ENCODE measurements at regions not wholly inside any gene's neighbourhood (a gene's known extent, or its start where the extent isn't known, plus 50 kb on each side); places are given as distances from the start of the nearest gene placed in this dataset.
"Not testable (repeated sequence)": the region's sequence is repeated elsewhere in the genome, so short reads cannot be mapped to it uniquely, and the experiment has no call there.

GRCh38 chr3:71951361-71951760, 166.4 kb upstream of the PROK2 start:
- Mint-ChIP-seq H3K9me3 (no peaks in the 10 kb centered on the region), H3K36me3 (ENCODE audit: low read depth) (no peaks in the 10 kb centered on the region), H3K27ac (no peak overlapping the region), H3K27me3 (ENCODE audit: low read depth) (no peaks in the 10 kb centered on the region), H3K4me3 (no peak overlapping the region), H3K4me1 (ENCODE audit: low read depth) (peaks cover 12% of the 10 kb centered on the region)

- no peak overlapping the region for H3K4me3 Mint-ChIP-seq
- H3K36me3 Mint-ChIP-seq (ENCODE audit: low read depth): no peaks in the 10 kb centered on the region
- peaks cover 5% of the 10 kb centered on the region for H3K4me1 Mint-ChIP-seq (ENCODE audit: low read depth)
- H3K9me3 Mint-ChIP-seq: no peaks in the 10 kb centered on the region
- H3K27ac Mint-ChIP-seq: no peak overlapping the region
- H3K27me3 Mint-ChIP-seq (ENCODE audit: low read depth): no peaks in the 10 kb centered on the region
Measured at GRCh38 chr3:71949442-71949841, 164.5 kb upstream of the PROK2 start.

GRCh38 chr3:71944482-71945065, 159.6 kb upstream of the PROK2 start:
- peaks cover 8% of the 10 kb centered on the region for H3K27me3 Mint-ChIP-seq (ENCODE audit: low read depth)
- H3K36me3 Mint-ChIP-seq (ENCODE audit: low read depth): no peaks in the 10 kb centered on the region
- no peak overlapping the region for H3K27ac Mint-ChIP-seq

GRCh38 chr3:71942432-71943187, 157.7 kb upstream of the PROK2 start:
- Mint-ChIP-seq H3K27ac (no peak overlapping the region), H3K9me3 (peaks cover 7% of the 10 kb centered on the region), H3K4me3 (no peak overlapping the region), H3K27me3 (ENCODE audit: low read depth) (peaks cover 11% of the 10 kb centered on the region), H3K4me1 (ENCODE audit: low read depth) (no peaks in the 10 kb centered on the region), H3K36me3 (ENCODE audit: low read depth) (no peaks in the 10 kb centered on the region)

More at GRCh38 chr3:71944482-71945065, 159.6 kb upstream of the PROK2 start:
- Mint-ChIP-seq H3K9me3 (peaks cover 7% of the 10 kb centered on the region), H3K4me3 (no peak overlapping the region), H3K4me1 (ENCODE audit: low read depth) (no peaks in the 10 kb centered on the region)

GRCh38 chr3:71940486-71940885, 155.5 kb upstream of the PROK2 start:
- Mint-ChIP-seq H3K4me3 (no peak overlapping the region), H3K27me3 (ENCODE audit: low read depth) (peaks cover 11% of the 10 kb centered on the region), H3K4me1 (ENCODE audit: low read depth) (no peaks in the 10 kb centered on the region), H3K9me3 (peaks cover 7% of the 10 kb centered on the region), H3K27ac (no peak overlapping the region), H3K36me3 (ENCODE audit: low read depth) (no peaks in the 10 kb centered on the region)

GRCh38 chr3:71938081-71938480, 153.1 kb upstream of the PROK2 start:
- H3K4me3 Mint-ChIP-seq; H3K9me3 Mint-ChIP-seq; H3K4me1 Mint-ChIP-seq (ENCODE audit: low read depth); H3K27ac Mint-ChIP-seq; H3K36me3 Mint-ChIP-seq (ENCODE audit: low read depth): not testable (repeated sequence)
- H3K27me3 Mint-ChIP-seq (ENCODE audit: low read depth): peaks cover 11% of the 10 kb centered on the region

GRCh38 chr3:71936681-71937080, 151.7 kb upstream of the PROK2 start:
- Mint-ChIP-seq H3K27ac (no peak overlapping the region), H3K4me3 (no peak overlapping the region), H3K4me1 (ENCODE audit: low read depth) (no peaks in the 10 kb centered on the region), H3K27me3 (ENCODE audit: low read depth) (peaks cover 5% of the 10 kb centered on the region), H3K36me3 (ENCODE audit: low read depth) (no peaks in the 10 kb centered on the region), H3K9me3 (no peaks in the 10 kb centered on the region)

GRCh38 chr3:71934520-71935270, 149.7 kb upstream of the PROK2 start:
- Mint-ChIP-seq H3K27me3 (ENCODE audit: low read depth) (peaks cover 4% of the 10 kb centered on the region), H3K27ac (no peak overlapping the region), H3K4me3 (no peak overlapping the region), H3K4me1 (ENCODE audit: low read depth) (peaks cover 3% of the 10 kb centered on the region), H3K9me3 (no peaks in the 10 kb centered on the region), H3K36me3 (ENCODE audit: low read depth) (no peaks in the 10 kb centered on the region)

GRCh38 chr3:71931922-71932321, 147.0 kb upstream of the PROK2 start:
- no peaks in the 10 kb centered on the region for H3K27me3 Mint-ChIP-seq (ENCODE audit: low read depth)
- no peaks in the 10 kb centered on the region for H3K36me3 Mint-ChIP-seq (ENCODE audit: low read depth)
- no peak overlapping the region for H3K27ac Mint-ChIP-seq
- no peaks in the 10 kb centered on the region for H3K9me3 Mint-ChIP-seq
- peaks cover 3% of the 10 kb centered on the region for H3K4me1 Mint-ChIP-seq (ENCODE audit: low read depth)
- H3K4me3 Mint-ChIP-seq: no peak overlapping the region

GRCh38 chr3:71930056-71930991, 145.4 kb upstream of the PROK2 start:
- no peak overlapping the region for H3K27ac Mint-ChIP-seq
- H3K4me1 Mint-ChIP-seq (ENCODE audit: low read depth): peaks cover 3% of the 10 kb centered on the region
- H3K27me3 Mint-ChIP-seq (ENCODE audit: low read depth): no peaks in the 10 kb centered on the region
- H3K4me3 Mint-ChIP-seq: no peak overlapping the region
- no peaks in the 10 kb centered on the region for H3K9me3 Mint-ChIP-seq
- H3K36me3 Mint-ChIP-seq (ENCODE audit: low read depth): no peaks in the 10 kb centered on the region

GRCh38 chr3:71928212-71928611, 143.3 kb upstream of the PROK2 start:
- H3K27me3 Mint-ChIP-seq (ENCODE audit: low read depth): no peaks in the 10 kb centered on the region
- H3K9me3 Mint-ChIP-seq: no peaks in the 10 kb centered on the region
- no peaks in the 10 kb centered on the region for H3K36me3 Mint-ChIP-seq (ENCODE audit: low read depth)
- H3K4me3 Mint-ChIP-seq: no peak overlapping the region
- peaks cover 3% of the 10 kb centered on the region for H3K4me1 Mint-ChIP-seq (ENCODE audit: low read depth)
- no peak overlapping the region for H3K27ac Mint-ChIP-seq

GRCh38 chr3:71927505-71928066, 142.6 kb upstream of the PROK2 start:
- H3K4me3 Mint-ChIP-seq: no peak overlapping the region
- no peaks in the 10 kb centered on the region for H3K36me3 Mint-ChIP-seq (ENCODE audit: low read depth)
- H3K4me1 Mint-ChIP-seq (ENCODE audit: low read depth): peaks cover 3% of the 10 kb centered on the region
- H3K27me3 Mint-ChIP-seq (ENCODE audit: low read depth): no peaks in the 10 kb centered on the region
- no peaks in the 10 kb centered on the region for H3K9me3 Mint-ChIP-seq
- H3K27ac Mint-ChIP-seq: no peak overlapping the region

- H3K4me1 Mint-ChIP-seq (ENCODE audit: low read depth): peaks cover 3% of the 10 kb centered on the region
- no peaks in the 10 kb centered on the region for H3K27me3 Mint-ChIP-seq (ENCODE audit: low read depth)
- no peaks in the 10 kb centered on the region for H3K9me3 Mint-ChIP-seq
Measured at GRCh38 chr3:71926616-71927015, 141.7 kb upstream of the PROK2 start.

GRCh38 chr3:71926262-71926600, 141.3 kb upstream of the PROK2 start:
- H3K27me3 Mint-ChIP-seq (ENCODE audit: low read depth): no peaks in the 10 kb centered on the region
- H3K4me1 Mint-ChIP-seq (ENCODE audit: low read depth): peaks cover 3% of the 10 kb centered on the region
- H3K4me3 Mint-ChIP-seq: no peak overlapping the region
- no peaks in the 10 kb centered on the region for H3K9me3 Mint-ChIP-seq
- no peaks in the 10 kb centered on the region for H3K36me3 Mint-ChIP-seq (ENCODE audit: low read depth)
- H3K27ac Mint-ChIP-seq: no peak overlapping the region

More at GRCh38 chr3:71926616-71927015, 141.7 kb upstream of the PROK2 start:
- no peak overlapping the region for H3K4me3 Mint-ChIP-seq
- H3K36me3 Mint-ChIP-seq (ENCODE audit: low read depth): no peaks in the 10 kb centered on the region
- H3K27ac Mint-ChIP-seq: no peak overlapping the region
